Spleen (tissue), 11 donors: ENCODE measurements at regions not wholly inside any gene's neighbourhood (a gene's known extent, or its start where the extent isn't known, plus 50 kb on each side); places are given as distances from the start of the nearest gene placed in this dataset.
"Not testable (repeated sequence)": the region's sequence is repeated elsewhere in the genome, so short reads cannot be mapped to it uniquely, and the experiment has no call there.

Experiments
- DNase-seq: peaks from one replicate; pipeline ENCODE4 v3.0.0-alpha.2; 2020
- H3K27ac ChIP-seq, 8 donors: fragments of 200-600 bp; sonication (generic) in 7 of 8; 1 replicate in 4 of 8; 2 replicates in 4 of 8; pipeline versions ENCODE4 v1.5.0 to v1.8.0; 2016 to 2021; ENCODE audit warnings: inconsistent platforms in 4 of 8, mild to moderate bottlenecking in 4 of 8, moderate library complexity in 1 of 8
- H3K27me3 ChIP-seq, 7 donors: fragments of 200-600 bp; sonication (generic) in 6 of 7; replicated peaks in 1 of 7; 1 replicate in 4 of 7; 2 replicates in 3 of 7; pipeline versions ENCODE4 v1.5.0 to v1.8.0; 2016 to 2021; ENCODE audit warnings: inconsistent platforms in 3 of 7, mild to moderate bottlenecking in 1 of 7
- H3K36me3 ChIP-seq, 6 donors: fragments of 200-600 bp; sonication (generic) in 5 of 6; 1 replicate in 4 of 6; 2 replicates in 2 of 6; pipeline versions ENCODE4 v1.5.0 to v1.8.0; 2016 to 2021; ENCODE audit warnings: inconsistent platforms in 2 of 6
- H3K4me1 ChIP-seq, 6 donors: fragments of 200-600 bp; sonication (generic) in 5 of 6; 1 replicate in 3 of 6; 2 replicates in 3 of 6; pipeline versions ENCODE4 v1.5.0 to v1.8.0; 2016 to 2021; ENCODE audit warnings: inconsistent platforms in 3 of 6
- H3K4me3 ChIP-seq, 8 donors: fragments of 200-600 bp; sonication (generic) in 7 of 8; 1 replicate in 4 of 8; 2 replicates in 4 of 8; pipeline versions ENCODE4 v1.5.0 to v1.8.0; 2016 to 2021; ENCODE audit warnings: inconsistent platforms in 4 of 8, mild to moderate bottlenecking in 4 of 8, moderate library complexity in 2 of 8
- H3K9me3 ChIP-seq, 8 donors: fragments of 200-600 bp; sonication (generic) in 7 of 8; 1 replicate in 4 of 8; 2 replicates in 4 of 8; pipeline versions ENCODE4 v1.5.0 to v1.8.0; 2016 to 2021; ENCODE audit warnings: inconsistent platforms in 4 of 8
- CTCF ChIP-seq, 11 experiments: fragments of 200-600 bp in 7 of 11; fragments of 450-650 bp in 4 of 11; sonication (generic) in 4 of 11; IDR thresholded peaks in 8 of 11; conservative IDR thresholded peaks in 3 of 11; 1 replicate in 7 of 11; 2 replicates in 4 of 11; pipeline versions ENCODE4 v1.4.0 to v1.8.0; 2016 to 2021; ENCODE audit warnings: antibody characterized with exemption in 11 of 11, inconsistent platforms in 4 of 11, mild to moderate bottlenecking in 1 of 11
- POLR2A ChIP-seq, 3 donors: fragments of 450-650 bp; IDR thresholded peaks; one replicate each; pipeline ENCODE4 v1.5.1; 2017; ENCODE audit warnings: antibody characterized with exemption in 3 of 3, mild to moderate bottlenecking in 1 of 3
- POLR2AphosphoS5 ChIP-seq, 3 donors: sonication (generic); formaldehyde crosslinking; IDR thresholded peaks; one replicate each; pipeline ENCODE4 v1.5.1; 2017; ENCODE audit warnings: antibody characterized with exemption in 3 of 3
- WGBS, 5 donors: extraction: QIAGEN DNeasy Blood & Tissue Kit in 3 of 5; methylation state at CpG; one replicate each; pipeline versions ENCODE4 v1.1.5 to v1.1.7; 2013 to 2018; 5-methylcytosine and 5-hydroxymethylcytosine counted together
- intact Hi-C: fragments of 100-400 bp; cut with DNase I; formaldehyde crosslinking; loops from one replicate; pipeline ENCODE4 v1.15.0; 2023; ENCODE audit warnings: low total_unique reads
- donor health status: healthy with polysubstance abuse.
- donor health status: DM: no; HTN: no; CAD: no; lungs with moderate emphysema.
- donor health status: DM: no; HTN: no; CAD: no.
- donor health status: Bipolar disorder and iron deficiency.
- donor health status: healthy.
- donor health status: DM: no; HTN: no; CAD: no.
- donor health status: DM: yes; HTN: yes; CAD: no.

DNA sequence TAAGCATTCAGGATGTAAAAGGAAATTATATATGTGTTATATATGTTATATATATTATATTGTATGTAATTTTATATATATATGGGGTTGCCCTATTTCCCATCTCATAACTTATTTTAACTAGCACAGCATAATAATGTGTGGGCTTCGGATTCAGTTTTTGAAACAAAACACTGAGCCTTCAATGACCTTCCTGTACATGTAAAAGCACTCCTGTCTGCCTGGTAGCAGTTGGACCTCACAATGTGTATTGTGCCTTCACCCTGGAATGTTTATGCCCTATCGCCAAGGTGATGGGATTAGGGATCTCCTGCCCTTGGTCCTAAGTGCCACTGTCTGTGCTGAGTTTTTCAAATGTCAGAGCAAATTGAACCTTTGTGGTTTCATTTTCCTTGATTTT, 968.8 kb downstream of the TUBA3C start:
- Histone ChIP-seq H3K4me3 (no peak overlapping the region), H3K27me3 (no peaks in the 10 kb centered on the region), H3K36me3 (no peaks in the 10 kb centered on the region), H3K9me3 (peaks cover 0 to 44% (median 4%) of the 10 kb centered on the region in 8 donors), H3K4me1 (no peaks in the 10 kb centered on the region), H3K27ac (no peak overlapping the region)
- no peak for DNase-seq
- TF ChIP-seq CTCF (IDR thresholded peaks at IDR 0.05 in 8 of 11, conservative IDR thresholded peaks at IDR 0.05 in 3 of 11) = no peak
- no peak for TF ChIP-seq POLR2A (IDR thresholded peaks at IDR 0.05)
- TF ChIP-seq POLR2AphosphoS5 (IDR thresholded peaks at IDR 0.05) = no peak
- intact Hi-C loops = no loop called here
- 46 to 79% (median 71%) methylated on average over 2 of the region's 2 CpGs for WGBS, 5 donors

- H3K27me3 ChIP-seq, H3K4me3 ChIP-seq, H3K4me1 ChIP-seq, intact Hi-C loops, H3K27ac ChIP-seq, H3K36me3 ChIP-seq: not testable (repeated sequence)
- WGBS, 5 donors = 71 to 80% (median 77%) methylated on average over 5 of the region's 5 CpGs
- peaks cover 0 to 45% (median 4%) of the 10 kb centered on the region in 8 donors for H3K9me3 ChIP-seq
- DNase-seq = peak; percentile 79
Observed at GRCh38 chr13:18211752-18212560, 969.7 kb downstream of the TUBA3C start.

DNA sequence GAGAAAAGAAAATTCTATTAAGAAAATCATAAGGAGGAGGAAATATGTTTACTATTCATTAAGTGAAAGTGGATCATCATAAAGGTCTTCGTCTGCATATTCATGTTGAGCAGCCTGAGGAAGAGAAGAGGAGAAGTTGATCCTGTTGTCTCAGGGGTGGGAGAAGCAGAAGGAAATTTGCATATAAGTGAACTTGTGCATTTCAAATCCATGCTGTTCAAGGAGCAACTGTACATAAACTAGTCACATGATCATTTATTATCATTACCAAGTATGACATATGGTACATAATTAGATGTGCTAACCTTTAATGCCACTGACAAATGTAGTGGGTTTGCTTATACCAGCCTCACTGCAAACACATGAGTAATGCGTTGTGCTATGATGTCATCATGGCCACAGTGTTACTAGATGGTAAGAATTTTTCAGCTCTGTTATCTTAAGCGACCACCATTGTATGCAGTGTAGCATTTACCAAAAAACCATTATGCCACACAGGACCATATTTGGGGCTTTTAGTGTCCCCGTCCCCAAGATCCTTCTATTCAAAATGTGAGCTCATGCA, 976.9 kb downstream of the TUBA3C start:
- H3K9me3 ChIP-seq = peaks cover 0 to 44% (median 6%) of the 10 kb centered on the region in 8 donors
- DNase-seq, H3K27ac ChIP-seq, H3K36me3 ChIP-seq, intact Hi-C loops, H3K4me1 ChIP-seq, H3K4me3 ChIP-seq, H3K27me3 ChIP-seq: not testable (repeated sequence)
- 63 to 78% (median 69%) methylated on average over 2 to 4 of the region's 4 CpGs for WGBS, 5 donors

GRCh38 chr13:18195365-18195678, 986.3 kb downstream of the TUBA3C start:
- H3K27ac ChIP-seq, H3K27me3 ChIP-seq, H3K36me3 ChIP-seq, H3K4me1 ChIP-seq, H3K4me3 ChIP-seq, DNase-seq, intact Hi-C loops: not testable (repeated sequence)
- peaks cover 0 to 28% (median 11%) of the 10 kb centered on the region in 8 donors for H3K9me3 ChIP-seq
- WGBS, 5 donors = 76 to 88% (median 87%) methylated on average over 6 to 7 of the region's 22 CpGs; no CpG with 5 or more reads in 2 of the 5 donors

DNA sequence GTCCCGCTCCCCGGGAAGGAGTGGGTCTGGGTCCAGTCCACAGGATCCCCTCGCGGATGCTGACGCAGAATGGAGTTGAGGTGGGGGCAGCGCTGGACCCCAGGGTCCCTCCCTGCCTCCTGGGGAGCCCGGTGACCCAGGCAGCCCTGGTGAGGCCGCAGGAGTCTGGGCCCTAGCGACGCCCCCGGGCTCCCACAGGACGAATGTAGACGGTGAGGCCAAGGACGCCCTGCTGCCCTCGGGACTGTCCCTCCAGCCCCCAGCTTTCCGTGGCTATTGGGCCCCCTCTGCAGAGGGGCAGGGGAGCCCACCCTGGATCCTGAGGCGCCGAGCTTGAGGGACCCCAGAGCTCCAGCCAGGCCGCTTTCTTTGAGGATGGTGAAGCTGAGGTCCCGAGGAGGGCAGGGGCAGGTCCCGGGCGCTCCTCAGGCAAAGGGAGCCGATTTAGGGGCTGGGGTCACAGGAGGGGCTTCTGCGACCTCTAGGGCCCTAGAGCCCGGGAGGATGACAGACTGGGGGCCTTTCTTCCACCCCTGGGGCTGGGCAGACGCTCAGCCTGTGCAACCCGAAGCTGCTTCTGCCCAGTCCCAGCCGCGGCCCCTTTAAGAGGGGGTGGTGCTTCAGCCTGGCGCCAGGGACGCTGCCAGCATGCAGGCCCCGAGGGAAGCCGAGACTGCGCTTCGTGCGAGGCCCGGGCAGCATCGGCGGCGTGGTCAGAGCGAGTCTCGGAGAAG, 986.8 kb downstream of the TUBA3C start:
- intact Hi-C loops, H3K27ac ChIP-seq, H3K36me3 ChIP-seq, DNase-seq, H3K4me3 ChIP-seq, H3K4me1 ChIP-seq, H3K27me3 ChIP-seq: not testable (repeated sequence)
- peaks cover 0 to 28% (median 14%) of the 10 kb centered on the region in 8 donors for H3K9me3 ChIP-seq
- 55 to 92% (median 75%) methylated on average over 2 to 18 of the region's 42 CpGs; no CpG with 5 or more reads in 1 of the 5 donors for WGBS, 5 donors

GRCh38 chr13:18194104-18194503, 987.5 kb downstream of the TUBA3C start:
- not testable (repeated sequence) for DNase-seq

More at GRCh38 chr13:18194104-18194503, 987.5 kb downstream of the TUBA3C start:
- H3K4me3 ChIP-seq, H3K27me3 ChIP-seq, H3K27ac ChIP-seq, H3K4me1 ChIP-seq, H3K36me3 ChIP-seq, intact Hi-C loops: not testable (repeated sequence)
- WGBS, 5 donors = 69 to 83% (median 75%) methylated on average over 14 to 26 of the region's 27 CpGs
- peaks cover 0 to 30% (median 16%) of the 10 kb centered on the region in 8 donors for H3K9me3 ChIP-seq
